Stimulated activated naive CD8-positive, alpha-beta T cell treated with anti-CD3 and anti-CD28 coated beads, Interleukin-15, Interleukin-2, amounts not matched to agents 100 ng/mL and 50 ng/mL, for 24 hours (primary cell): ENCODE measurements at regions not wholly inside any gene's neighbourhood (a gene's known extent, or its start where the extent isn't known, plus 50 kb on each side); places are given as distances from the start of the nearest gene placed in this dataset.
"Not testable (repeated sequence)": the region's sequence is repeated elsewhere in the genome, so short reads cannot be mapped to it uniquely, and the experiment has no call there.

Experiments used
- H3K27ac Mint-ChIP-seq: one replicate; pipeline ENCODE4 v1.8.0; 2021; ENCODE audit warnings: mild to moderate bottlenecking, mixed read lengths
- H3K27me3 Mint-ChIP-seq: one replicate; pipeline ENCODE4 v1.8.0; 2021; ENCODE audit warnings: mixed read lengths
- H3K36me3 Mint-ChIP-seq: one replicate; pipeline ENCODE4 v1.8.0; 2021; ENCODE audit warnings: low read depth, mixed read lengths
- H3K4me1 Mint-ChIP-seq: one replicate; pipeline ENCODE4 v1.8.0; 2021; ENCODE audit warnings: low read depth, mixed read lengths
- H3K4me3 Mint-ChIP-seq: one replicate; pipeline ENCODE4 v1.8.0; 2021; ENCODE audit warnings: mild to moderate bottlenecking, mixed read lengths
- H3K9me3 Mint-ChIP-seq: one replicate; pipeline ENCODE4 v1.8.0; 2021; ENCODE audit warnings: mixed read lengths

DNA sequence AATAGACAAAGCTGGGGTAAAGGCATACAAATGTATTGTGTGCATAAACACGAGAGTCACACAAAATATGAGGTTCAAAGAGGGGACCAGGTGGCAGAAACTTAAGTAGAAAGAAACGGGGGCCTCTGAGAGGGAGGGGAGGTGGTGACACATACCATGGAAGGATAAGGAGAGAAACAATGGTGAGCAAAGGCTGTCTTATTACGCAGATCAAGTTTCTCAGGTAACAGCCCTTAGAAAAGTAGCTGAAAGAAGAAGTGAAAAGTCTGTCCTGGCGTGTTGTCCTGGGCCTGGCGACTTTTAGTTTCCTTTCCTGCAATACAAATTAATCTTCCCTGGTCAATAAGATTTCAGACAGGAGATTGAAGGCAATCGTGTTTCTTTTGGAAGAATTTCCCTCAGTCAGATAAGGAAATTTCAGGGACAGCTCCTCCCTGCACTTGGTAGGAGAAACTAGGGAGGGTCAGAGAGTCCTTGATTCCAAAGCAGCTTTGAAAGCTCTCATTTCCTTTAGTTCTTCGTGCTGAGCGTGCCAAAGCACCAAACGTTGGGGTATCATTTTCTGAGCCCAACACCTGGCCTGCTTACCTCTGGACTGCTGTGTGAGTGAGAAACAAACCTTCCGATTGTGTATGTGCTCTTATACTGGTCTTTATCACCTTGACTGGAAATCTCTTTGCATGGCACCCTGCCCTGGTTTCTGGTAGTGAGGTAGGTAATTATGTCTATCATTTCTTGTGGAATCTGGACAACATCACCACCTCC lies 676.7 kb upstream of the LCORL start:
- H3K9me3 Mint-ChIP-seq = no peaks in the 10 kb centered on the region
- no peaks in the 10 kb centered on the region for H3K36me3 Mint-ChIP-seq
- no peaks in the 10 kb centered on the region for H3K4me1 Mint-ChIP-seq
- no peak overlapping the region for H3K4me3 Mint-ChIP-seq
- H3K27me3 Mint-ChIP-seq = no peaks in the 10 kb centered on the region
- no peak overlapping the region for H3K27ac Mint-ChIP-seq

- Mint-ChIP-seq H3K36me3 (no peaks in the 10 kb centered on the region), H3K27ac (no peak overlapping the region), H3K9me3 (no peaks in the 10 kb centered on the region), H3K4me1 (no peaks in the 10 kb centered on the region), H3K4me3 (no peak overlapping the region), H3K27me3 (peaks cover 8% of the 10 kb centered on the region)
Measured at GRCh38 chr4:18695733-18696527, 674.4 kb upstream of the LCORL start.

DNA sequence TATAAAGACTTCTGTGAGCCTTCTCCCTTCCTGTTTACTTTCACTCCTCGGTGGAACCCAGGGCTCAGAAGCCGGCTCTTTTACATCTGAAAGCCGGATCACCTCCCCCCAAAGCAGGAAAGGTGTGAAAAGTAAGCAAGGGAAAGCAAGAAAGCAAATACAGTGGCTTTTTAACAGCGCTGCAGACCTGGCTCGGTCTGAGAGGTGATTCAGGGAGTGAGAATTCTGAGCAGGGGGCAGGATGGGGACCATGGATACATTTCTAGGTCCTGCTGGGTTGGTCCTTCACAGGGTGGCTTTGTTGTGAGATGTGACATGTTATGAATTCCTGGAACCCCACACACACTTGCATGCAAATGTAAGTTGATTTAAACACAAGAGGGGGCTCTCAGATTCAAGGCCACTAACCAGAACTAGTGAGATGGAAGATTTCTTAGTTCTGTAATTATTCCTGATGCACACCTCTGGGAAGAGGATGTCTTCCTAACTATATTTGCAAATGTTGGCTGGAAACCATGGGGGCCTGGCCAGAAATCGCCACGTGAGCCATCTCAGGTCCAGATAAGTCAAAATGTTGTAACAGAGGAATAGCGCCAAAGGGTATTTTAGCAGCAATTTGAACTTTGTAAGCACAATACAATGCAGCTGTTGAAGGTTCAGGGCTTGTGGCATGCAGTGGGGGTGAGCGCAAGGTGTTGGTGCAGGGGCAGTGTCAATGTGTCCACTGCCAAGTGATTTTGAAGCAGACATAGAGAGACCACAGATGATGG lies 670.1 kb upstream of the LCORL start:
- Mint-ChIP-seq H3K4me1 (no peaks in the 10 kb centered on the region), H3K36me3 (no peaks in the 10 kb centered on the region), H3K27ac (no peak overlapping the region), H3K4me3 (no peak overlapping the region), H3K27me3 (peaks cover 14% of the 10 kb centered on the region), H3K9me3 (no peaks in the 10 kb centered on the region)

DNA sequence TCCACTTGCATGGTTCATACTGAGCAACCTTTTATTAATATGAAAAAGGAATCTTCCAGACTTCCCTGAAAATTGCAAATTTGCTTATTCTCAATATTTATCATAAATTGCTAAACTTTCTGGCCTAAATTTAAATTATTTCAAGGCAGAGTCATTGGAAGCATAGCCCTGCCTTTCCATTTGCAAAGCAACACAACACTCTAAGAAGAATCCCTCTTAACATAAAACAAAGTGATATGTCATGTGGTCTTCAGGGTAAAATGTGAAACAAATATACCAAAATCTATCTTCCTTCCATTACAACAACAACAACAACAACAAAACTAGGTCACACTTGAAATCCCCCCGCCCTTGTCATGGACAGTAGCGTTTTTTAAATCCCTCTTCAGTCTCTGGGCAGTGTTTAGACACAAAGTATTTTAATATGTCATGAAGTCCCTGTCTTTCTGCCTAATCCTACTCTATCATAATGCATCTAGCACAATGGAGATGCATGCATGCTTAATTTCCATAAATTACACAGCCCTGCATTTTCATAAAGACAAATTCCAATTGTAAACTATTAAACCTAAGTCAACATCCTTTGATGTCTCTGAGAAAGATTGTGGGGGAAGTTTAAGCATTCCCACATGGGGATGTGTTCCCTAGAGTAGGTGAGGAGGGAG lies 668.9 kb upstream of the LCORL start:
- H3K27ac Mint-ChIP-seq = no peak overlapping the region
- H3K4me3 Mint-ChIP-seq = no peak overlapping the region
- H3K4me1 Mint-ChIP-seq = no peaks in the 10 kb centered on the region
- H3K9me3 Mint-ChIP-seq = no peaks in the 10 kb centered on the region
- no peaks in the 10 kb centered on the region for H3K36me3 Mint-ChIP-seq
- H3K27me3 Mint-ChIP-seq = peaks cover 14% of the 10 kb centered on the region

GRCh38 chr4:18689308-18690115 lies 668.0 kb upstream of the LCORL start:
- Mint-ChIP-seq H3K36me3 (no peaks in the 10 kb centered on the region), H3K27ac (no peak overlapping the region)

GRCh38 chr4:18688351-18688750 lies 666.8 kb upstream of the LCORL start:
- not testable (repeated sequence) for H3K27ac Mint-ChIP-seq, H3K36me3 Mint-ChIP-seq, H3K4me3 Mint-ChIP-seq, H3K4me1 Mint-ChIP-seq, H3K9me3 Mint-ChIP-seq
- H3K27me3 Mint-ChIP-seq = peaks cover 14% of the 10 kb centered on the region

More at GRCh38 chr4:18689308-18690115, 668.0 kb upstream of the LCORL start:
- no peak overlapping the region for H3K4me3 Mint-ChIP-seq
- H3K27me3 Mint-ChIP-seq = peaks cover 14% of the 10 kb centered on the region
- no peaks in the 10 kb centered on the region for H3K9me3 Mint-ChIP-seq
- H3K4me1 Mint-ChIP-seq = no peaks in the 10 kb centered on the region

- Mint-ChIP-seq H3K4me3 (no peak overlapping the region), H3K27me3 (peaks cover 10% of the 10 kb centered on the region), H3K4me1 (no peaks in the 10 kb centered on the region), H3K36me3 (no peaks in the 10 kb centered on the region), H3K9me3 (no peaks in the 10 kb centered on the region), H3K27ac (no peak overlapping the region)
Measured at GRCh38 chr4:18686338-18687037, 664.9 kb upstream of the LCORL start.

- H3K36me3 Mint-ChIP-seq = no peaks in the 10 kb centered on the region
- no peaks in the 10 kb centered on the region for H3K27me3 Mint-ChIP-seq
- no peaks in the 10 kb centered on the region for H3K9me3 Mint-ChIP-seq
- H3K27ac Mint-ChIP-seq = no peak overlapping the region
- H3K4me1 Mint-ChIP-seq = no peaks in the 10 kb centered on the region
- H3K4me3 Mint-ChIP-seq = no peak overlapping the region
Measured at GRCh38 chr4:18684932-18685331, 663.4 kb upstream of the LCORL start.

DNA sequence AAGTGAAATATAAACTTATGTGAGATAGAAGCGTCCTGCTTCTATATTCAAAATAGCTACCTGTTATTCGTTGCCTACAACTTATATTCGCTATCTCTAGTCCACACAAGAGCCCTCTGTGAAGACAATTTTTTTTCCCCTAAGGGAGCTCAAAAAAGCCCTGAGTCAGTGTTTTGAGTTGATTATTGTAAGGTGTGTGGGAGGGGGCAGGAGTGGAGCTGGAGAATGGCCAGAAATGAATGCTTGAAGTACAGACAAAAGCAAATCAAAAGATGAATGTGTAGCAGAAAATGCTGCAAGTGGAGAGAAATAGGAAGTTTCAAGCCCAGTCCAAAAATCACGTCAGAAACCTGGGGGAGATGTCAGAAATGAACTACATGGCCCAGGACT lies 655.0 kb upstream of the LCORL start:
- H3K36me3 Mint-ChIP-seq = no peaks in the 10 kb centered on the region
- H3K4me3 Mint-ChIP-seq = no peak overlapping the region
- no peaks in the 10 kb centered on the region for H3K4me1 Mint-ChIP-seq
- H3K9me3 Mint-ChIP-seq = no peaks in the 10 kb centered on the region
- H3K27me3 Mint-ChIP-seq = no peaks in the 10 kb centered on the region
- no peak overlapping the region for H3K27ac Mint-ChIP-seq

- Mint-ChIP-seq H3K36me3 (no peaks in the 10 kb centered on the region), H3K27ac (no peak overlapping the region), H3K27me3 (no peaks in the 10 kb centered on the region), H3K4me1 (no peaks in the 10 kb centered on the region), H3K9me3 (no peaks in the 10 kb centered on the region), H3K4me3 (no peak overlapping the region)
Measured at GRCh38 chr4:18675586-18676525, 654.3 kb upstream of the LCORL start.

GRCh38 chr4:18670034-18670433 lies 648.5 kb upstream of the LCORL start:
- Mint-ChIP-seq H3K27ac (no peak overlapping the region), H3K27me3 (no peaks in the 10 kb centered on the region), H3K9me3 (no peaks in the 10 kb centered on the region), H3K36me3 (no peaks in the 10 kb centered on the region), H3K4me1 (no peaks in the 10 kb centered on the region), H3K4me3 (no peak overlapping the region)

DNA sequence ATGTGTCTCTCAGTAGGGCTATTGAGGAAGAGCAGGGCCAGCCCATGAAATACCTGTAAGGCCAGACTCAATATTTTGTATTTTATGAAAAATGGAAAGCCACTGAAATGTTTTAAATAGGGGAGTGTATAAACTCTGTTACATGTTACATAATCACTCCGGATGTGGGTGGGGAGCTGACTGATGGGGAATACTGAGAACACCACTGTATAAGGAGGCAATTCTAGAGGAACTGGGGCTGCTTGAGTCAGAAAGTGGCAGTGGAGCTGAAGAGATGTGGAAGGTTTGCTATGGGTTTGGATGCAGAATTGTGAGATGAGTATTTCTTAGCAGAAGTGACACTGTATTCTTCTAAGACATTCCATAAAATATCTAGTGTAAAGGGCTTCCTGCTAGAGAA lies 647.8 kb upstream of the LCORL start:
- Mint-ChIP-seq H3K36me3 (no peaks in the 10 kb centered on the region), H3K27me3 (no peaks in the 10 kb centered on the region), H3K4me3 (no peak overlapping the region), H3K9me3 (no peaks in the 10 kb centered on the region), H3K27ac (no peak overlapping the region), H3K4me1 (no peaks in the 10 kb centered on the region)

DNA sequence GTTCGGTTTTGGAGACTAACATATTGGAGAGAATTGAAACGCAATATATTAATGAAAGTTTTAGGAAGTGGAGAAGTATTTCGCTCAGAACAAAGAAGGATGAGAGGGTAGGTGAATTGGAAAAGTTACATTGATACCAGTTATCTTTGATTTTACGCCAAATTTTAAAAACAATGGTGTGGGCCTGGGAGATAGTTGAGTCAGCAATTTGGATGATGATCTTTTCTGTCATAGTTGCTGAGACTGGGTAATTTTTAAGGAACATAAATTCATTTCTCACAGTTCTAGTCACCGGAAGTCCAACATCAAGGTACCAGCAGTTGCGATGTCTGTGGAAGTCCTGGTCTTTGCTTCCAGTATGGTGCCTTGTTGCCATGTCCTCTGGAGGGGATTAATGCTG lies 644.8 kb upstream of the LCORL start:
- H3K9me3 Mint-ChIP-seq = peaks cover 4% of the 10 kb centered on the region
- H3K27me3 Mint-ChIP-seq = peaks cover 3% of the 10 kb centered on the region
- H3K36me3 Mint-ChIP-seq = no peaks in the 10 kb centered on the region
- no peak overlapping the region for H3K4me3 Mint-ChIP-seq
- H3K4me1 Mint-ChIP-seq = no peaks in the 10 kb centered on the region
- H3K27ac Mint-ChIP-seq = no peak overlapping the region
